Amygdala (tissue), 56 donors: ENCODE measurements at regions not wholly inside any gene's neighbourhood (a gene's known extent, or its start where the extent isn't known, plus 50 kb on each side); places are given as distances from the start of the nearest gene placed in this dataset.

ENCODE experiments used
- DNase-seq, 56 donors: peaks; one replicate each; lab custom pipeline; 2025; lab: John Stamatoyannopoulos, UW

- no peak for DNase-seq
Measured at GRCh38 chr13:83950293-83950692, 68.0 kb upstream of the SLITRK1 start.

DNA sequence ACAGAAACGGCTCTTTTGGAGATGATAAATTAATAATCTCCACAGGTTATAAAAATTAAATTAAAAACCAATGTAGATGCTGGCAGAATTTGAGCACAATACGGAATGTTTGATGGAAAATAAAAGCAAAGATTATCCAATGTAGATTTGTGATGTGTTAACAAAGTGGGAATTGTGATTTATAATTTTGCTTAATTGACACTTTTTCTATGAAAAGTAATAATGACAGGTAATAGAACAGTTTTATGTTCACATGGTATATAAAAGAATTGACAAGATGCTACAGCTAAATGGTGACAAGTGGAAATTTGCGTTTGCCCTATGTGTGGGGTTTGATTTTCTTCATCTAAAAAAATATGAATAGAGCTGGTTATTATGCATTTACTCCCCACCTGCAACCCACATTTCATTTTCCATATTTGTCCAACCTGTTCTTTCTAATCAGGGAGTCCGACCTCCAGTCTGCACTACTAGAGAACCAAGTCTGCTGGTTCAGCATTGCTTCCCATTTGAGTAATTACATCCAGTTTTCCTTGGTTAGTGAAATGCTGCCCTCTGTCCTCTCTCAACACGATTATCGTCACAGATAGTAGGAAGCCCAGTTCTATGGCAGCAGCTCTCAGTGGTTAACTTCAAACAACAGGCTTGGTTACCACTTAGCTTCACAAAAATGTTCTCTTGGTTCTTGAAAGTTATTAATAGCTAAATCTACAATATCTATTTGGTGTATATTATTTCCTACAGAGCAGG lies 61.4 kb upstream of the SLITRK1 start:
- DNase-seq, result peak in 14 of 56 donors; percentile 0 to 51 (median 4)

DNA sequence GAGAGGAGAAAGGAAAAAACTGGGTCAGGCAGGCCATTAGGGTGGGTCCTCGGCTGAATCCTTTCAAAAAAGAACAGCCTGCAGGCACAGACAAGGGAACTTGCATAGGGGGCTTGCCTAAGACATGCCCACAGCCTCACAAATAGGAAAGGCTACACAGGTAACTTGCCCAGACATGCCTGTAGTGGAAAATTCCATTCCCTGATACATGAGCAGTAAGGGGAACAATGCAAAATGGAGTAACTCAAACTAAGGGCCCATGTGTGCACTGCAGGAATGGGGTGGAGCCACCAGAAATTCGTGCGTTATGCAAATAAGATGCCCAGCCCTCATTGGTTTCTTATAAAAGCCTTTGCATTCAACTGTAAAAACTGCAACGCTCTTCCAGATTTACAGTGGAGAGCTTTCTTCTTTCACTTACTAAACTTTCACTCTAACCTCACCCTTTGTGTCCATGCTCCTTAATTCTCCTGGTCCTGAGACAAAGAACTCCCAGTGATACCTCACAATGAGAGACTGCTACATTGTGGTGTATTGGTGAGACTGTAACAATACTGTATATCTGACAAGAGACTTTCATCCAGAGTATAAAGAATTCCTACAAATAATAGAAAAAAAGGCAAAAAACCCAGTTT lies 59.5 kb upstream of the SLITRK1 start:
- no peak for DNase-seq

GRCh38 chr13:83940742-83941141 lies 58.5 kb upstream of the SLITRK1 start:
- no peak for DNase-seq

- no peak for DNase-seq
Measured at GRCh38 chr13:83937579-83937978, 55.3 kb upstream of the SLITRK1 start.

DNA sequence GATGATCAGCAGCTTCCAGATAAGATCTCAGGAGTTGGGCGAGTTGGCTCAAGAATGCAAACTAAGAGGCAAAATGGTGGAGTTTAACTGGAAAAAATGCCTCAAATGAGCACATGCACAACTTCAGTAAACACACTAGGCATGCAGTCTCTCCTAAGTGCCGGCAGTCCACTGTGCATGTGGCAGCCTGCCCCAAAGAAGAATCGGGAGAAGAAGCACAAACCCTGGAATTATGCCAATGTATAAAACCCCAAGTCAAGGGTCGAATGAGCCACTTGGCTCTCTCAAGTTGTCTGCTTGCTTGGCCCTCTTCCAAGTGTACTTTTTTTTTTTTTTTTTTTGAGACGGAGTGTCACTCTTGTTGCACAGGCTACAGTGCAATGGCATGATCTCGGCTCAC lies 53.3 kb upstream of the SLITRK1 start:
- DNase-seq, result no peak
